ENCODE measurements at regions not wholly inside any gene's neighbourhood (a gene's known extent, or its start where the extent isn't known, plus 50 kb on each side); places are given as distances from the start of the nearest gene placed in this dataset.

- peak; percentile 88 for DNase-seq
Measured at GRCh38 chr6:131383421-131384411, 189.3 kb upstream of the ARG1 start.

- peak; percentile 50 for DNase-seq
Measured at GRCh38 chr6:131387562-131388447, 185.2 kb upstream of the ARG1 start.

GRCh38 chr6:131390322-131390721 lies 182.7 kb upstream of the ARG1 start:
- no peak for DNase-seq

GRCh38 chr6:131391116-131391515 lies 181.9 kb upstream of the ARG1 start:
- no peak for DNase-seq

DNA sequence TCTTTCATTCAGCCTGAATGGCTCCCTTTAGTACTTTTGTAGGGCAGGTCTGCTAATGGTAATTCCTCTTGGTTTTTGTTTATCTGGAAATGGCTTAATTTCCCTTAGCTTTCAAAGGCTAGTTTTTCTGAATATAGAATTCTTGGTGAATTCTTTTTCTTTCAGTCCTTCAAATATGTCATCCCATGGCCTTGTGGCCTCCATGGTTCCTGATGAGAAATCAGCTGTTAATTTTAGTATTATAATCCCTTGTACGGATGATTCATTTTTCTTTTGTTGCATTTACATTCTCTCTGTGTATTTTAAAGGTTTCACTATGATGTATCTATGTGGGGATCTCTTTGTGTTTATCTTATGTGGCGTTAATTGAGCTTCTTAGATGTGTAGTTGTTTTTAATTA lies 179.6 kb upstream of the ARG1 start:
- DNase-seq: no peak

- DNase-seq: no peak
Measured at GRCh38 chr6:131394768-131395432, 178.1 kb upstream of the ARG1 start.

DNA sequence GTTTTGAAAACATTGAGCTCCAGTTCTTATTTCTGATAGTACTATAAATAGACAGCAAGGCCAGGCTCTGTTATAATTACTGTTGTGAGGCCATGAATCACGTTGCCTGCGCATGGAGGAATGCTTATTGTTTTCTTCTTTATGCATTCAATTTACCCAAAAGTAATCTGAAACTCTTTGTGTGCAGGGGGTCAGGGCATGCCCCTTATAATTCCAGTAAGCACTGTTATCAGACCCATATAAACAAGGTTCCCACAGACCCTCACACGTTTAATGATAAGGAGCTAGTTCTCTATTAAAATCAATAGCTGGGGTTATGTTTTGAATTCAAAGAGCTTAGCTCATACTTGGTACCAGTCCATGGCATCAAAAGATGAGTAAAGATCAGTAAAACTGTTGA lies 174.8 kb upstream of the ARG1 start:
- DNase-seq: no peak

DNA sequence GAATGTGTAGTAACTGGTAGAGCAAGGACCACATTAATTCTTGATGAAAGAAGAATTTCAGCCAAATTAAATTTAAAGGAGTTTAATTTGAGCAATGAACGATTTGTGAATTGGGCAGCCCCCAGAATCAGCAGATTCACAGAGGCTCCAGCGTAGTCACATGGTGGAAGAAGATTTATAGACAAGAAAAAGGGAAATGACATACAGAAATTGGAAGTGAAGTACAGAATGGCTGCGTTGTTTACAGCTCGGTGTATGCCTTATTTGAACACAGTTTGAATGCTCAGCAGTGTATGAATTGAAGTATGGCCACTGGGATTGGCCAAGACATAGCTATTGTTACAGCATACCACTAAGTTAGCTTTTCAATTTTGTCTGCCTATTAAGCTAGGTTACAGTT lies 173.6 kb upstream of the ARG1 start:
- no peak for DNase-seq

- peak; percentile 61 for DNase-seq
Measured at GRCh38 chr6:131400054-131400778, 172.8 kb upstream of the ARG1 start.

- DNase-seq: no peak
Measured at GRCh38 chr6:131400779-131401496, 172.1 kb upstream of the ARG1 start.

DNA sequence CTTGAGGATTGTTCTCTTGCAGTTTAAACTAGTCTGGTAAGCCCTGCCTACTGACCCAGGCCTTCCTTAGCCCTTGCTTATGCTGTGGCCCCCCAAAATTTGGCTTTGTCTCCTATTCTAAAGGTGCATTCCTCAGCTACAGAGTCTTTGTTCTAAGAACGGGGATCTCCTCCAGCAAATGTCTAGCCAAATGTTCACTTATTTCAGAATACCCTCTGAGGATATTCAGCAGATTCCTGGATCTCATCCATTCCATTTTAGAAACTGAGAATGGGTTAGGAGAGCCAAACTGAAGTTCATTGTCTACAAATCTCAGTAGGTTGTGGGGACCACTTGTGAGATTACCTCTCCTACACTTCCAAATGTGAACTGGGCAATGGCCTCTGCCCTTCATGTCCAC lies 164.2 kb upstream of the ARG1 start:
- DNase-seq: no peak

DNA sequence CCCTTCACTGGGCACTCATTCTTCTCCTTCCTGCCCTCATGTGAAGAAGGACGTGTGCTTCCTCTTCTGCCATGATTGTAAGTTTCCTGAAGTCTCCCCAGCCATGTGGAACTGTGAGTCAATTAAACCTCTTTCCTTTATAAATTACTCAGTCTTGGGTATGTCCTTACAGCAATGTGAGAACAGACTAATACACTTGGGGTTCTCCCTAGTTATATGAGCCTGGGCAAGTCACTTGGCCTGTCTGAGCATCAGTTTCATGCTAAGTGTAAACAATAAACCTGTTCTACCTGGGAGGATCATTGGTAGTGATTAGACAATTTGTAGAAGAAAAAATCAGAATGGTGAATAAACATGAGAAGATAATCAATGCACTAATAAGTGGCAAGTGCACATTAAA lies 162.2 kb upstream of the ARG1 start:
- no peak for DNase-seq

DNA sequence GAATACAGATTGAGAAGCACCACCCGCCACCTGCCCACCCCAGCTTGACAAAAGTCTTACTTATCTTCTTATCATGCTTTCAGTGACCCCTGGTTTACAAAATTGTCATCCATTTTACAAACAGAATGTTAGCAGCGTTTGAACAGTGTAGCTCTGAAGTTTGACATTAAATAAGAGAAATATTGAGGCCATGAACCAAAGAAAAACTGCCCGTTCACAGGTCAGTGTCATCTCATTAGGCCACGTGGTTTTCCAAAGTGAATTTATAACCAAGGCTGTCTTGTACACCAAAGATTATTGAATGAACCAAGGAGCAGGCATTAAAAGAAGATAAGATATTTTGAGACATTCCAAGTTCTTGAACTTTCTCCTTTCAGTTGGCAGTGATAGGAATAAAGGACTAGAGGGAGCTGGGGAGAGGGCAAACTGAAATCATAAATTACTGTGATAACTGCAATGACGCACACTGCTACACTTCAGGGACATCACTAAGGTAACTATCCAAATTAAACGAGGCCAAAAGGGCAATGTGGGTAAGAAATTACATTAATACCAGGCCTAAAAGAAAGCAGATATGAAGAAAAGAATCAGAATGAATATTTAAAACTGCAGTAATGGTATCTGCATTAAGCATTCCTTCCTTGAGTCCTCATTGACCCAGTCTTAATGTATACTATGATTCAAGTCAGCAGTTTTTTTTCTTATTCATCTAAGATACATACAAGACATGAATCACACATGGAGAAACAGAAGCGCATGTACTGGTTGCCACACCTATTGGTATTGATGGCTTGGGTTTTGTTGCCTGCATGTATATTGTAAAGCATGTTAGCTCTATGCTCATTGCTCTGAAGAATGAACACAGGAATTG lies 159.8 kb upstream of the ARG1 start:
- DNase-seq: no peak

- no peak for DNase-seq
Measured at GRCh38 chr6:131413831-131414191, 159.2 kb upstream of the ARG1 start.

DNA sequence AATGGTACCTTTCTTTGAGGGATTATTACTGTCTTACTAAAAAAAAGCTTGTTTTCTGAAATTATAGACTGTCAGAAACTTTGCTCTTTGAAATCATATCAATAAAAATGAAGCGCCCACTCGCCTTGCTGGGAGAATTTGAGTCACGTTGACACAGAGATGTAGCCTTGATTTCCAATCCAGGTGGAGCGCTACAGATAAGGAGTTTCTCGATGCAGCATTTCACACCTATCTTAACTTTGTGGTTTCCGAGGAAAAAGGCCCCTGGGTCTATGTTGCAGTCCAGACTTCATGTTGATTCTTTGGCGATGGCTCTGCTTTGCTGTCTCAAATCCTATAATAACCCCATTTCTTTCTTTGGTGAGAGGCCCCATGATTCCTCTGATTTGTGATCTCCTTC lies 158.1 kb upstream of the ARG1 start:
- no peak for DNase-seq

- no peak for DNase-seq
Measured at GRCh38 chr6:131418441-131418840, 154.6 kb upstream of the ARG1 start.

DNA sequence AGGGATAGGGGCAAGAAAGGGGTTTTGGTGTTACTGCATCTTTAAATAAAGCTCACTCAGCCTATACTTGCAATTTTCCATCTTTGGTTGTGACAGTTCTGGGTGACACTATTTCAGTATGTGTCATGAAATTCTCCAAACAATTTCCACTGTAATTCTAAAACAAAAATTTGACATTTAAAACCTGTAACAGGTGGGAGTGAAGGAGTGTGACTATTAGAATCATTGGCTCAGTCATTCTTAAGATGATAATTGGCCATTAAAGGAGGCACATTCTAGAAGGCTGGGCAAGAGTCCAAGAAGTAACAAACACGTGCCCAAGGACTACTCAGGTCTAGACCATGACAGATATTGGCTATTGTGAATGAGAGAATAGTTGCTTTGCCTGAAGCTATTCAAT lies 153.3 kb upstream of the ARG1 start:
- peak; percentile 24 for DNase-seq

DNA sequence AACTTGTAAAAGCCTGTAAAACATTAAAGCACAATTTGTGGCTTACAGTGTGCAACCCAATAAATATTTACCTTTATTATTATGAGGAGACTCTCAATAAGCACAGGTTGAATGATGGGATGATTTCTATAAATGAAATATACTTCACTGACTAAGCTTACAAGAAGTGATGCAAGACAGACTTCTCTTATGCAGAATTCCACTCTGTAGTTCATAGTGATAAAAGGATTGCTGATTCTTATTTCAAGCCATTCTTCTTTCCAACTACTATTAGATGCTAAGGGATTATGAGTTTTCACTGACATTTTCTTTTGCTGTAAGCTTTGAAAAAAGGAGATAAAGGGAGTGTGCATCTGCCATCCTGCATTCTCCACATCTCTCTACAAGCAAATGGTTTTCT lies 149.0 kb upstream of the ARG1 start:
- no peak for DNase-seq

- DNase-seq: no peak
Measured at GRCh38 chr6:131424475-131424874, 148.6 kb upstream of the ARG1 start.

- no peak for DNase-seq
Measured at GRCh38 chr6:131427434-131428058, 145.5 kb upstream of the ARG1 start.

Measured in NCI-H146 (cell line).